ENCODE measurements at regions not wholly inside any gene's neighbourhood (a gene's known extent, or its start where the extent isn't known, plus 50 kb on each side); places are given as distances from the start of the nearest gene placed in this dataset.
"Not testable (repeated sequence)": the region's sequence is repeated elsewhere in the genome, so short reads cannot be mapped to it uniquely, and the experiment has no call there.

GRCh38 chr7:145394126-145394525, 558.3 kb upstream of the TPK1 start:
- Mint-ChIP-seq H3K36me3 (ENCODE audit: low read depth) (no peaks in the 10 kb centered on the region), H3K27me3 (ENCODE audit: low read depth, poor library complexity) (no peaks in the 10 kb centered on the region), H3K9me3 (no peaks in the 10 kb centered on the region), H3K4me1 (no peaks in the 10 kb centered on the region), H3K4me3 (no peak overlapping the region), H3K27ac (no peak overlapping the region)
- TF ChIP-seq, protein P1, sequence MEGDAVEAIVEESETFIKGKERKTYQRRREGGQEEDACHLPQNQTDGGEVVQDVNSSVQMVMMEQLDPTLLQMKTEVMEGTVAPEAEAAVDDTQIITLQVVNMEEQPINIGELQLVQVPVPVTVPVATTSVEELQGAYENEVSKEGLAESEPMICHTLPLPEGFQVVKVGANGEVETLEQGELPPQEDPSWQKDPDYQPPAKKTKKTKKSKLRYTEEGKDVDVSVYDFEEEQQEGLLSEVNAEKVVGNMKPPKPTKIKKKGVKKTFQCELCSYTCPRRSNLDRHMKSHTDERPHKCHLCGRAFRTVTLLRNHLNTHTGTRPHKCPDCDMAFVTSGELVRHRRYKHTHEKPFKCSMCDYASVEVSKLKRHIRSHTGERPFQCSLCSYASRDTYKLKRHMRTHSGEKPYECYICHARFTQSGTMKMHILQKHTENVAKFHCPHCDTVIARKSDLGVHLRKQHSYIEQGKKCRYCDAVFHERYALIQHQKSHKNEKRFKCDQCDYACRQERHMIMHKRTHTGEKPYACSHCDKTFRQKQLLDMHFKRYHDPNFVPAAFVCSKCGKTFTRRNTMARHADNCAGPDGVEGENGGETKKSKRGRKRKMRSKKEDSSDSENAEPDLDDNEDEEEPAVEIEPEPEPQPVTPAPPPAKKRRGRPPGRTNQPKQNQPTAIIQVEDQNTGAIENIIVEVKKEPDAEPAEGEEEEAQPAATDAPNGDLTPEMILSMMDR (IDR thresholded peaks at IDR 0.05): no peak
- DNase-seq: no peak

GRCh38 chr7:145382762-145383161, 546.9 kb upstream of the TPK1 start:
- no peaks in the 10 kb centered on the region for H3K36me3 Mint-ChIP-seq (ENCODE audit: low read depth)
- H3K9me3 Mint-ChIP-seq: peaks cover 12% of the 10 kb centered on the region
- no peak overlapping the region for H3K27ac Mint-ChIP-seq
- H3K4me1 Mint-ChIP-seq: no peaks in the 10 kb centered on the region
- no peak overlapping the region for H3K4me3 Mint-ChIP-seq
- TF ChIP-seq, protein P1 (IDR thresholded peaks at IDR 0.05): no peak
- DNase-seq: no peak
- H3K27me3 Mint-ChIP-seq (ENCODE audit: low read depth, poor library complexity): no peaks in the 10 kb centered on the region

DNA sequence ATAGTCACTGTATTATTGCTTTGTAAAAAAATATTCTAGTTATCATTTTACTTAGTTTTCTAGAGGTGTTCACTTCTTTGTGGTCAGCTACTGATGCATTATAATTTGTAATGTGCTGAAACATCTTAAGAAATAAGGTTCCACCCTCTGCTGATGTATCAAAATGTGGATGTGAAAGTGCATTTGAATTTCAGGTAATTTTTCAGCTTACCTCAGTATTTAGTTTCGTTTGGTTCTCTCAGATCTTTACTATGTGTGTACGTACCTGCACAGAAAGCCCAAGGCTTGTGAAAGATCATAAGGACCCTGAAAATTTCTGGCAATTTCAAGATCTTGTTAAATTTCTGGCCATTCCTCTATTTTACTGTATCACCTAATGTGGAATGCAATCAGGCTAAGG, 542.3 kb upstream of the TPK1 start:
- H3K27me3 Mint-ChIP-seq (ENCODE audit: low read depth, poor library complexity): no peaks in the 10 kb centered on the region
- TF ChIP-seq, protein P1 (IDR thresholded peaks at IDR 0.05): no peak
- H3K9me3 Mint-ChIP-seq: no peaks in the 10 kb centered on the region
- no peaks in the 10 kb centered on the region for H3K36me3 Mint-ChIP-seq (ENCODE audit: low read depth)
- H3K27ac Mint-ChIP-seq: no peak overlapping the region
- DNase-seq: no peak
- H3K4me1 Mint-ChIP-seq: no peaks in the 10 kb centered on the region
- no peak overlapping the region for H3K4me3 Mint-ChIP-seq

GRCh38 chr7:145360511-145361100, 524.8 kb upstream of the TPK1 start:
- DNase-seq: no peak
- H3K4me1 Mint-ChIP-seq: no peaks in the 10 kb centered on the region
- H3K27ac Mint-ChIP-seq: no peak overlapping the region
- no peaks in the 10 kb centered on the region for H3K27me3 Mint-ChIP-seq (ENCODE audit: low read depth, poor library complexity)
- no peak overlapping the region for H3K4me3 Mint-ChIP-seq
- peaks cover 8% of the 10 kb centered on the region for H3K9me3 Mint-ChIP-seq
- H3K36me3 Mint-ChIP-seq (ENCODE audit: low read depth): no peaks in the 10 kb centered on the region
- TF ChIP-seq, protein P1 (IDR thresholded peaks at IDR 0.05): no peak

DNA sequence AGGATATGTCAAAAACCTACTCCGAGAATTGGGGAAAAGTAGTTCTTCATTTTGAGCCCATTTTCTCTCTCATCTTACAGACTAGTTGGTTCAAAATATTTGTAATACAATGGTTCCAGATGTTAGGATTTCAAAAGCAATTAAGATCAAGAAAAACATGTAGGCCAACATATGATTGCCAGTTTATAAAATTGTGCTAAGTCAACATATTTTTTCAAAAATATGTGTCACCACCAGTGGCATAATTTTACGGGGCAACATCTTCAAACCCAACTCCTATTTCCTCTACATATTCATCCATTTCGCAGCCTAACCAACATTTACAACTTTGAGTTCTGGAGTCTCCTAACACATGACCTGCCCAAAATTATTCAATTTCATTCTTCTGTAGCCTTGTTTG, 514.5 kb upstream of the TPK1 start:
- no peaks in the 10 kb centered on the region for H3K36me3 Mint-ChIP-seq (ENCODE audit: low read depth)

DNA sequence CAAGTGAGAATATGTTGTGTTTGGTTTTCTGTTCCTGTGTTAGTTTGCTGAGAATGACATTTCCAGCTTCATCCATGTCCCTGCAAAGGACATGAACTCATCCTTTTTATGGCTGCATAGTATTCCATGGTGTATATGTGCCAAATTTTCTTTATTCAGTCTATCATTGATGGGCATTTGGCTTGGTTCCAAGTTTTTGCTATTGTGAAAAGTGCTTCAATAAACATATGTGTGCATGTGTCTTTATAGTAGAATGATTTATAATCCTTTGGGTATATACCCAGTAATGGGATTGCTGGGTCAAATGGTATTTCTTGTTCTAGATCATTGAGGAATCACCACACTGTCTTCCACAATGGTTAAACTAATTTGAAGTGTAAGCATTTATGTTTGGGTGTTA, 513.6 kb upstream of the TPK1 start:
- H3K4me1 Mint-ChIP-seq; H3K27ac Mint-ChIP-seq; H3K27me3 Mint-ChIP-seq (ENCODE audit: low read depth, poor library complexity); H3K9me3 Mint-ChIP-seq; H3K4me3 Mint-ChIP-seq; DNase-seq; H3K36me3 Mint-ChIP-seq (ENCODE audit: low read depth): not testable (repeated sequence)

More for the DNA sequence above, 514.5 kb upstream of the TPK1 start:
- no peak overlapping the region for H3K27ac Mint-ChIP-seq
- TF ChIP-seq, protein P1 (IDR thresholded peaks at IDR 0.05): no peak
- peaks cover 8% of the 10 kb centered on the region for H3K9me3 Mint-ChIP-seq
- no peaks in the 10 kb centered on the region for H3K27me3 Mint-ChIP-seq (ENCODE audit: low read depth, poor library complexity)
- DNase-seq: no peak
- H3K4me1 Mint-ChIP-seq: no peaks in the 10 kb centered on the region
- H3K4me3 Mint-ChIP-seq: no peak overlapping the region

Measured in nephron progenitor cell (in vitro differentiated cells).